Vagina (tissue), 2 donors: ENCODE measurements at regions not wholly inside any gene's neighbourhood (a gene's known extent, or its start where the extent isn't known, plus 50 kb on each side); places are given as distances from the start of the nearest gene placed in this dataset.

Experiments
- DNase-seq, 2 donors: peaks; one replicate each; pipeline ENCODE4 v3.0.0-alpha.2; 2017; ENCODE audit errors: extremely low spot score in 2 of 2
- H3K27ac ChIP-seq: fragments of 200-600 bp; sonication (generic); one replicate; pipeline ENCODE4 v1.5.1; 2019
- H3K27me3 ChIP-seq: fragments of 200-600 bp; sonication (generic); one replicate; pipeline ENCODE4 v1.5.1; 2019
- H3K36me3 ChIP-seq, 2 donors: fragments of 200-600 bp; sonication (generic); one replicate each; pipeline ENCODE4 v1.5.1; 2017 to 2019
- H3K4me1 ChIP-seq: fragments of 200-600 bp; sonication (generic); one replicate; pipeline ENCODE4 v1.5.1; 2019
- H3K4me3 ChIP-seq, 2 donors: fragments of 200-600 bp; sonication (generic); 1 replicate in 1 of 2; 2 replicates in 1 of 2; pipeline ENCODE4 v1.5.1; 2016 to 2019
- H3K9me3 ChIP-seq: fragments of 200-600 bp; sonication (generic); one replicate; pipeline ENCODE4 v1.5.1; 2019
- CTCF ChIP-seq, 3 experiments: fragments of 450-650 bp in 2 of 3; fragments of 200-600 bp in 1 of 3; sonication (generic) in 1 of 3; IDR thresholded peaks; one replicate each; pipeline ENCODE4 v1.5.1; 2017 to 2019; ENCODE audit warnings: antibody characterized with exemption in 3 of 3, mild to moderate bottlenecking in 2 of 3, moderate library complexity in 2 of 3
- POLR2A ChIP-seq, 2 donors: fragments of 450-650 bp; IDR thresholded peaks; one replicate each; pipeline ENCODE4 v1.6.1; 2017; ENCODE audit warnings: antibody characterized with exemption in 2 of 2, mild to moderate bottlenecking in 2 of 2, moderate library complexity in 2 of 2
- POLR2AphosphoS5 ChIP-seq, 2 donors: sonication (generic); formaldehyde crosslinking; IDR thresholded peaks; one replicate each; pipeline ENCODE4 v1.9.0; 2017; ENCODE audit warnings: antibody characterized with exemption in 2 of 2, mild to moderate bottlenecking in 2 of 2, low read depth in 1 of 2; ENCODE audit not compliant: insufficient read depth in 1 of 2
- intact Hi-C: fragments of 100-400 bp; cut with DNase I; formaldehyde crosslinking; loops from one replicate; pipeline ENCODE4 v1.15.1; 2023

- no peak for DNase-seq
- Histone ChIP-seq H3K4me1 (no peaks in the 10 kb centered on the region), H3K36me3 (no peaks in the 10 kb centered on the region), H3K4me3 (no peak overlapping the region), H3K9me3 (no peaks in the 10 kb centered on the region), H3K27me3 (no peaks in the 10 kb centered on the region), H3K27ac (no peak overlapping the region)
- intact Hi-C loops, result no loop called here
- no peak for TF ChIP-seq POLR2AphosphoS5 (IDR thresholded peaks at IDR 0.05; ENCODE audit: insufficient read depth in 1 of 2, low read depth in 1 of 2)
- no peak for TF ChIP-seq POLR2A (IDR thresholded peaks at IDR 0.05)
- no peak for TF ChIP-seq CTCF (IDR thresholded peaks at IDR 0.05)
Measured at GRCh38 chr3:76938962-76939361, 100.9 kb upstream of the ROBO2 start.

GRCh38 chr3:76940181-76940770, 99.6 kb upstream of the ROBO2 start:
- intact Hi-C loops, result no loop called here
- DNase-seq, result no peak
- Histone ChIP-seq H3K27me3 (no peaks in the 10 kb centered on the region), H3K4me3 (no peak overlapping the region), H3K9me3 (no peaks in the 10 kb centered on the region), H3K4me1 (no peaks in the 10 kb centered on the region), H3K27ac (no peak overlapping the region), H3K36me3 (no peaks in the 10 kb centered on the region)
- TF ChIP-seq POLR2A (IDR thresholded peaks at IDR 0.05) (no peak), CTCF (IDR thresholded peaks at IDR 0.05) (no peak), POLR2AphosphoS5 (IDR thresholded peaks at IDR 0.05; ENCODE audit: insufficient read depth in 1 of 2, low read depth in 1 of 2) (no peak)

- Histone ChIP-seq H3K4me1 (no peaks in the 10 kb centered on the region), H3K4me3 (no peak overlapping the region), H3K36me3 (no peaks in the 10 kb centered on the region), H3K9me3 (no peaks in the 10 kb centered on the region), H3K27ac (no peak overlapping the region), H3K27me3 (no peaks in the 10 kb centered on the region)
- no peak for DNase-seq
- TF ChIP-seq CTCF (IDR thresholded peaks at IDR 0.05) (no peak), POLR2A (IDR thresholded peaks at IDR 0.05) (no peak), POLR2AphosphoS5 (IDR thresholded peaks at IDR 0.05; ENCODE audit: insufficient read depth in 1 of 2, low read depth in 1 of 2) (no peak)
- intact Hi-C loops, result no loop called here
Measured at GRCh38 chr3:76941376-76941775, 98.5 kb upstream of the ROBO2 start.

GRCh38 chr3:76942101-76942500, 97.8 kb upstream of the ROBO2 start:
- H3K36me3 ChIP-seq, result no peaks in the 10 kb centered on the region
- no peaks in the 10 kb centered on the region for H3K4me1 ChIP-seq
- H3K9me3 ChIP-seq, result no peaks in the 10 kb centered on the region
- no peak for DNase-seq
- H3K27ac ChIP-seq, result no peak overlapping the region
- H3K27me3 ChIP-seq, result no peaks in the 10 kb centered on the region
- TF ChIP-seq CTCF (IDR thresholded peaks at IDR 0.05) (no peak), POLR2A (IDR thresholded peaks at IDR 0.05) (no peak), POLR2AphosphoS5 (IDR thresholded peaks at IDR 0.05; ENCODE audit: insufficient read depth in 1 of 2, low read depth in 1 of 2) (no peak)
- intact Hi-C loops, result no loop called here
- no peak overlapping the region for H3K4me3 ChIP-seq

- Histone ChIP-seq H3K4me1 (no peaks in the 10 kb centered on the region), H3K27me3 (no peaks in the 10 kb centered on the region), H3K4me3 (no peak overlapping the region), H3K36me3 (no peaks in the 10 kb centered on the region), H3K9me3 (no peaks in the 10 kb centered on the region), H3K27ac (no peak overlapping the region)
- no peak for DNase-seq
- intact Hi-C loops, result no loop called here
- TF ChIP-seq CTCF (IDR thresholded peaks at IDR 0.05), result no peak
- TF ChIP-seq POLR2AphosphoS5 (IDR thresholded peaks at IDR 0.05; ENCODE audit: insufficient read depth in 1 of 2, low read depth in 1 of 2), result no peak
- TF ChIP-seq POLR2A (IDR thresholded peaks at IDR 0.05), result no peak
Measured at GRCh38 chr3:76943058-76943457, 96.8 kb upstream of the ROBO2 start.
